ENCODE measurements at regions not wholly inside any gene's neighbourhood (a gene's known extent, or its start where the extent isn't known, plus 50 kb on each side); places are given as distances from the start of the nearest gene placed in this dataset.

DNA sequence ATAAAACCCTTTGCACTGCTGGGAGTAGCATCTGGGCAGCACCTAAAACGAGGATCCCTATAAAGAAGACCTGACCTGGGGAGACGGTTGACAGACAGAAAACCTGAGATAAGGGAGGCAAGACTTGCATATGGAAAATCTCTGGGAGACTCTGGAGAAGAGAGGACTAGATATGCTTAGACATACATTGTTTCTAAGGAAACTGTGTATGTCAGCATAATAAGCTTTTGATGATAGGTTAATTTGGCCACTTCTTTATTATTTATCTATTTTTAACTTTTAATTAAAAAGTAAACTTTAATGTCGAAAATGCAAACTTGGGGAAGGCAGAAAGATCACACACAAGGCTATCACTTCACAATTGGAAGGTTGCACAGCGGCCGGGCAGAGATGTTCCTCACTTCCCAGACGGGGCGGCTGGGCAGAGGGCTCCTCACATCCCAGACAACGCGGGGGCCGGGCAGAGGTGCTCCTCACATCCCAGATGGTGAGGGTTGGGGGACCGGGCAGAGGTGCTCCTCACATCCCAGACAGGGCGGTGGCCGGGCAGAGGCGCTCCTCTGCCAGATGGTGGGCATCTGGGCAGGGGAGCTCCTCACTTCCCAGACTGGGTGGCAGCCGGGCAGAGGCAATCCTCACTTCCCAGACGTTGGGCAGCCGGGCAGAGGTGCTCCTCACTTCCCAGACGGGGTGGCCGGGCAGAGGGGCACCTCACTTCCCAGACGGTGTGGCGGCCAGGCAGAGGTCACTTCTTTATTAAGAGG, 64.3 kb upstream of the HS3ST3A1 start:
- TF ChIP-seq, protein P1, sequence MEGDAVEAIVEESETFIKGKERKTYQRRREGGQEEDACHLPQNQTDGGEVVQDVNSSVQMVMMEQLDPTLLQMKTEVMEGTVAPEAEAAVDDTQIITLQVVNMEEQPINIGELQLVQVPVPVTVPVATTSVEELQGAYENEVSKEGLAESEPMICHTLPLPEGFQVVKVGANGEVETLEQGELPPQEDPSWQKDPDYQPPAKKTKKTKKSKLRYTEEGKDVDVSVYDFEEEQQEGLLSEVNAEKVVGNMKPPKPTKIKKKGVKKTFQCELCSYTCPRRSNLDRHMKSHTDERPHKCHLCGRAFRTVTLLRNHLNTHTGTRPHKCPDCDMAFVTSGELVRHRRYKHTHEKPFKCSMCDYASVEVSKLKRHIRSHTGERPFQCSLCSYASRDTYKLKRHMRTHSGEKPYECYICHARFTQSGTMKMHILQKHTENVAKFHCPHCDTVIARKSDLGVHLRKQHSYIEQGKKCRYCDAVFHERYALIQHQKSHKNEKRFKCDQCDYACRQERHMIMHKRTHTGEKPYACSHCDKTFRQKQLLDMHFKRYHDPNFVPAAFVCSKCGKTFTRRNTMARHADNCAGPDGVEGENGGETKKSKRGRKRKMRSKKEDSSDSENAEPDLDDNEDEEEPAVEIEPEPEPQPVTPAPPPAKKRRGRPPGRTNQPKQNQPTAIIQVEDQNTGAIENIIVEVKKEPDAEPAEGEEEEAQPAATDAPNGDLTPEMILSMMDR (IDR thresholded peaks at IDR 0.05), result no peak
- TF ChIP-seq POLR2A (IDR thresholded peaks at IDR 0.05), result no peak
